ENCODE measurements at regions not wholly inside any gene's neighbourhood (a gene's known extent, or its start where the extent isn't known, plus 50 kb on each side); places are given as distances from the start of the nearest gene placed in this dataset.

DNA sequence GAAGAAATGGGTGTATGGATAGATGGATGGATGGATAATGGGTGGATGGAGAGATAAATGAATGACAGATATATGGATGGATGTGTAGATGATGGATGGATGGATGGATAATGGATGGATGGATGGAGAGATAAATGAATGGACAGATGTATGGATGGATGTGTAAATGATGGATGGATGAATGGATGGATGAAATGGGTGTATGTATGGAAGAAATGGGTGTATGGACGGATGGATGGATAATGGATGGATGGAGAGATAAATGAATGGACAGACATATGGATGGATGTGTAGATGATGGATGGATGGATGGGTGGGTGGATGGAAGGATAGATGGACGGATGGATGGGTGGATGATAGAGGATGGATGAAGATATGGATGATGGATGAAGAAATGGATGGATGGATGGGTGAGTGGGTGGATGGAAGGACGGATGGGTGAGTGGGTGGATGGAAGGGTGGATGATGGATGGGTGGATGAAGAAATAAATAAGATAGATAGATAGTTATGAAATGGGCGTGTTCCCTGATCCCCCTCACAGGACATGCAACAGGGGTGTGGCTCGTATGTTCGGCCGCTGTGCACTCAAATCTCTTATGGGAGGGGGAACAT, 91.1 kb upstream of the NKX1-1 start:
- TF ChIP-seq, protein P1, sequence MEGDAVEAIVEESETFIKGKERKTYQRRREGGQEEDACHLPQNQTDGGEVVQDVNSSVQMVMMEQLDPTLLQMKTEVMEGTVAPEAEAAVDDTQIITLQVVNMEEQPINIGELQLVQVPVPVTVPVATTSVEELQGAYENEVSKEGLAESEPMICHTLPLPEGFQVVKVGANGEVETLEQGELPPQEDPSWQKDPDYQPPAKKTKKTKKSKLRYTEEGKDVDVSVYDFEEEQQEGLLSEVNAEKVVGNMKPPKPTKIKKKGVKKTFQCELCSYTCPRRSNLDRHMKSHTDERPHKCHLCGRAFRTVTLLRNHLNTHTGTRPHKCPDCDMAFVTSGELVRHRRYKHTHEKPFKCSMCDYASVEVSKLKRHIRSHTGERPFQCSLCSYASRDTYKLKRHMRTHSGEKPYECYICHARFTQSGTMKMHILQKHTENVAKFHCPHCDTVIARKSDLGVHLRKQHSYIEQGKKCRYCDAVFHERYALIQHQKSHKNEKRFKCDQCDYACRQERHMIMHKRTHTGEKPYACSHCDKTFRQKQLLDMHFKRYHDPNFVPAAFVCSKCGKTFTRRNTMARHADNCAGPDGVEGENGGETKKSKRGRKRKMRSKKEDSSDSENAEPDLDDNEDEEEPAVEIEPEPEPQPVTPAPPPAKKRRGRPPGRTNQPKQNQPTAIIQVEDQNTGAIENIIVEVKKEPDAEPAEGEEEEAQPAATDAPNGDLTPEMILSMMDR (IDR thresholded peaks at IDR 0.05), result no peak
- no peak for TF ChIP-seq POLR2A (IDR thresholded peaks at IDR 0.05)

Data from right lobe of liver (tissue), 4 donors.